Rectal smooth muscle tissue (tissue), 1 donor: ENCODE measurements at regions not wholly inside any gene's neighbourhood (a gene's known extent, or its start where the extent isn't known, plus 50 kb on each side); places are given as distances from the start of the nearest gene placed in this dataset.

Experiments
- H3K27ac ChIP-seq: one replicate; pipeline ENCODE4 v1.7.0; 2013; ENCODE audit warnings: low read depth, low read length, inconsistent platforms
- H3K27me3 ChIP-seq: one replicate; pipeline ENCODE4 v1.7.0; 2013; ENCODE audit warnings: low read length; ENCODE audit not compliant: control insufficient read depth, insufficient read depth
- H3K36me3 ChIP-seq: one replicate; pipeline ENCODE4 v1.7.0; 2013; ENCODE audit warnings: low read length; ENCODE audit not compliant: control insufficient read depth, insufficient read depth
- H3K4me1 ChIP-seq: one replicate; pipeline ENCODE4 v1.7.0; 2013; ENCODE audit warnings: low read length; ENCODE audit not compliant: control insufficient read depth, insufficient read depth
- H3K4me3 ChIP-seq: one replicate; pipeline ENCODE4 v1.7.0; 2013; ENCODE audit warnings: low read length
- H3K9ac ChIP-seq: one replicate; pipeline ENCODE4 v1.7.0; 2013; ENCODE audit warnings: low read length

GRCh38 chr20:58145506-58146080 lies 82.9 kb downstream of the ANKRD60 start:
- H3K4me3 ChIP-seq = no peak overlapping the region
- no peak overlapping the region for H3K9ac ChIP-seq
- H3K36me3 ChIP-seq = no peaks in the 10 kb centered on the region
- H3K27me3 ChIP-seq = no peaks in the 10 kb centered on the region
- no peak overlapping the region for H3K27ac ChIP-seq
- H3K4me1 ChIP-seq = no peaks in the 10 kb centered on the region

GRCh38 chr20:58144096-58144495 lies 84.4 kb downstream of the ANKRD60 start:
- no peaks in the 10 kb centered on the region for H3K27me3 ChIP-seq
- H3K27ac ChIP-seq = no peak overlapping the region
- no peaks in the 10 kb centered on the region for H3K36me3 ChIP-seq
- no peak overlapping the region for H3K4me3 ChIP-seq
- H3K4me1 ChIP-seq = no peaks in the 10 kb centered on the region
- no peak overlapping the region for H3K9ac ChIP-seq

- H3K4me1 ChIP-seq = no peaks in the 10 kb centered on the region
- H3K4me3 ChIP-seq = no peak overlapping the region
- no peak overlapping the region for H3K9ac ChIP-seq
- H3K27ac ChIP-seq = no peak overlapping the region
- no peaks in the 10 kb centered on the region for H3K36me3 ChIP-seq
- H3K27me3 ChIP-seq = no peaks in the 10 kb centered on the region
Observed at GRCh38 chr20:58143531-58143930, 84.9 kb downstream of the ANKRD60 start.

- Histone ChIP-seq H3K4me1 (no peaks in the 10 kb centered on the region), H3K27ac (no peak overlapping the region), H3K36me3 (no peaks in the 10 kb centered on the region)
Observed at GRCh38 chr20:58142843-58143185, 85.6 kb downstream of the ANKRD60 start.

GRCh38 chr20:58141971-58142842 lies 86.2 kb downstream of the ANKRD60 start:
- Histone ChIP-seq H3K9ac (no peak overlapping the region), H3K4me1 (no peaks in the 10 kb centered on the region), H3K27ac (no peak overlapping the region), H3K36me3 (no peaks in the 10 kb centered on the region), H3K27me3 (no peaks in the 10 kb centered on the region), H3K4me3 (no peak overlapping the region)

More at GRCh38 chr20:58142843-58143185, 85.6 kb downstream of the ANKRD60 start:
- Histone ChIP-seq H3K27me3 (no peaks in the 10 kb centered on the region), H3K9ac (no peak overlapping the region), H3K4me3 (no peak overlapping the region)

GRCh38 chr20:58141496-58141895 lies 87.0 kb downstream of the ANKRD60 start:
- no peaks in the 10 kb centered on the region for H3K36me3 ChIP-seq
- no peak overlapping the region for H3K4me3 ChIP-seq
- H3K4me1 ChIP-seq = no peaks in the 10 kb centered on the region
- no peaks in the 10 kb centered on the region for H3K27me3 ChIP-seq
- no peak overlapping the region for H3K9ac ChIP-seq
- H3K27ac ChIP-seq = no peak overlapping the region

- no peak overlapping the region for H3K4me3 ChIP-seq
Observed at GRCh38 chr20:58140787-58141425, 87.5 kb downstream of the ANKRD60 start.

GRCh38 chr20:58139849-58140786 lies 88.3 kb downstream of the ANKRD60 start:
- H3K4me3 ChIP-seq = no peak overlapping the region
- no peaks in the 10 kb centered on the region for H3K4me1 ChIP-seq
- H3K36me3 ChIP-seq = no peaks in the 10 kb centered on the region
- H3K27ac ChIP-seq = no peak overlapping the region
- H3K9ac ChIP-seq = no peak overlapping the region
- no peaks in the 10 kb centered on the region for H3K27me3 ChIP-seq

More at GRCh38 chr20:58140787-58141425, 87.5 kb downstream of the ANKRD60 start:
- no peaks in the 10 kb centered on the region for H3K27me3 ChIP-seq
- H3K36me3 ChIP-seq = no peaks in the 10 kb centered on the region
- H3K4me1 ChIP-seq = no peaks in the 10 kb centered on the region
- H3K9ac ChIP-seq = no peak overlapping the region
- no peak overlapping the region for H3K27ac ChIP-seq

GRCh38 chr20:58138395-58138794 lies 90.1 kb downstream of the ANKRD60 start:
- no peaks in the 10 kb centered on the region for H3K36me3 ChIP-seq
- H3K27ac ChIP-seq = no peak overlapping the region
- no peaks in the 10 kb centered on the region for H3K27me3 ChIP-seq
- H3K4me3 ChIP-seq = no peak overlapping the region
- H3K4me1 ChIP-seq = no peaks in the 10 kb centered on the region
- no peak overlapping the region for H3K9ac ChIP-seq

- H3K4me3 ChIP-seq = no peak overlapping the region
- H3K27me3 ChIP-seq = no peaks in the 10 kb centered on the region
- H3K27ac ChIP-seq = no peak overlapping the region
- no peaks in the 10 kb centered on the region for H3K36me3 ChIP-seq
- H3K4me1 ChIP-seq = no peaks in the 10 kb centered on the region
- no peak overlapping the region for H3K9ac ChIP-seq
Observed at GRCh38 chr20:58137651-58138265, 90.7 kb downstream of the ANKRD60 start.

- H3K4me1 ChIP-seq = no peaks in the 10 kb centered on the region
- no peaks in the 10 kb centered on the region for H3K27me3 ChIP-seq
- no peak overlapping the region for H3K27ac ChIP-seq
- H3K9ac ChIP-seq = no peak overlapping the region
- no peaks in the 10 kb centered on the region for H3K36me3 ChIP-seq
- H3K4me3 ChIP-seq = no peak overlapping the region
Observed at GRCh38 chr20:58137236-58137635, 91.2 kb downstream of the ANKRD60 start.

- Histone ChIP-seq H3K4me3 (no peak overlapping the region), H3K4me1 (no peaks in the 10 kb centered on the region), H3K9ac (no peak overlapping the region), H3K36me3 (no peaks in the 10 kb centered on the region), H3K27me3 (peaks cover 4% of the 10 kb centered on the region), H3K27ac (no peak overlapping the region)
Observed at GRCh38 chr20:58136149-58136484, 92.3 kb downstream of the ANKRD60 start.
